BJ (cell line): ENCODE measurements at regions not wholly inside any gene's neighbourhood (a gene's known extent, or its start where the extent isn't known, plus 50 kb on each side); places are given as distances from the start of the nearest gene placed in this dataset.

Source experiments
- CTCF ChIA-PET: fragments of 350-600 bp; formaldehyde crosslinking; extraction: SDS; loops from one replicate; lab custom pipeline; 2021; ENCODE audit warnings: antibody characterized with exemption, inconsistent platforms; lab: Yijun Ruan, JAX
- POLR2A ChIA-PET: fragments of 300-600 bp; sonication (Branson Sonifier 250); formaldehyde crosslinking; extraction: SDS; loops from one replicate; lab custom pipeline; 2021; ENCODE audit warnings: antibody characterized with exemption; lab: Charles Lee
- DNase-seq: peaks from one replicate; pipeline ENCODE4 v3.0.0-alpha.2; 2011; ENCODE audit warnings: low read depth
- H3K27me3 ChIP-seq: 2 replicates; pipeline ENCODE4 v1.6.0; 2011; ENCODE audit warnings: low read length; ENCODE audit not compliant: control insufficient read depth, insufficient read depth
- H3K36me3 ChIP-seq: 2 replicates; pipeline ENCODE4 v1.5.1; 2011; ENCODE audit warnings: low read length; ENCODE audit not compliant: control insufficient read depth, insufficient read depth
- H3K4me3 ChIP-seq: 2 replicates; pipeline ENCODE4 v1.5.1; 2011; ENCODE audit warnings: low read depth, mild to moderate bottlenecking, control low read depth, low read length
- TF ChIP-seq, protein P1 (sequence below): IDR thresholded peaks from 2 replicates; pipeline ENCODE4 v1.5.1; 2011; ENCODE audit warnings: low read depth, mild to moderate bottlenecking, control low read depth, inconsistent platforms, low read length, moderate library complexity; ENCODE audit not compliant: insufficient read depth

- Histone ChIP-seq H3K4me3 (no peak overlapping the region), H3K36me3 (no peaks in the 10 kb centered on the region), H3K27me3 (peaks cover 2% of the 10 kb centered on the region; the same call in 1 of the 2 replicates)
- TF ChIP-seq, protein P1, sequence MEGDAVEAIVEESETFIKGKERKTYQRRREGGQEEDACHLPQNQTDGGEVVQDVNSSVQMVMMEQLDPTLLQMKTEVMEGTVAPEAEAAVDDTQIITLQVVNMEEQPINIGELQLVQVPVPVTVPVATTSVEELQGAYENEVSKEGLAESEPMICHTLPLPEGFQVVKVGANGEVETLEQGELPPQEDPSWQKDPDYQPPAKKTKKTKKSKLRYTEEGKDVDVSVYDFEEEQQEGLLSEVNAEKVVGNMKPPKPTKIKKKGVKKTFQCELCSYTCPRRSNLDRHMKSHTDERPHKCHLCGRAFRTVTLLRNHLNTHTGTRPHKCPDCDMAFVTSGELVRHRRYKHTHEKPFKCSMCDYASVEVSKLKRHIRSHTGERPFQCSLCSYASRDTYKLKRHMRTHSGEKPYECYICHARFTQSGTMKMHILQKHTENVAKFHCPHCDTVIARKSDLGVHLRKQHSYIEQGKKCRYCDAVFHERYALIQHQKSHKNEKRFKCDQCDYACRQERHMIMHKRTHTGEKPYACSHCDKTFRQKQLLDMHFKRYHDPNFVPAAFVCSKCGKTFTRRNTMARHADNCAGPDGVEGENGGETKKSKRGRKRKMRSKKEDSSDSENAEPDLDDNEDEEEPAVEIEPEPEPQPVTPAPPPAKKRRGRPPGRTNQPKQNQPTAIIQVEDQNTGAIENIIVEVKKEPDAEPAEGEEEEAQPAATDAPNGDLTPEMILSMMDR = no peak
- CTCF ChIA-PET = interaction anchor here (0.5 to 1.2 kb wide), 3 partner anchors 13 to 121 kb away, joined by 3 to 4 read pairs (median 3); no protein-coding TSS in a partner anchor
- no peak for DNase-seq
- POLR2A ChIA-PET = interaction anchor here (0.6 kb wide), 1 partner anchor 13 kb away, joined by 5 read pairs; no protein-coding TSS in a partner anchor
These were observed 139.8 kb downstream of the NPR3 start for GRCh38 chr5:32850817-32851496.

GRCh38 chr5:32851559-32852173, 140.5 kb downstream of the NPR3 start:
- ChIA-PET POLR2A (no interaction called here), CTCF (interaction anchor here (0.7 to 1.7 kb wide), 5 partner anchors 12 to 142 kb away, joined by 3 to 4 read pairs (median 3); no protein-coding TSS in a partner anchor)
- TF ChIP-seq, protein P1 = no peak
- Histone ChIP-seq H3K36me3 (no peaks in the 10 kb centered on the region), H3K27me3 (peaks cover 2% of the 10 kb centered on the region; the same call in 1 of the 2 replicates), H3K4me3 (no peak overlapping the region)
- DNase-seq = no peak

DNA sequence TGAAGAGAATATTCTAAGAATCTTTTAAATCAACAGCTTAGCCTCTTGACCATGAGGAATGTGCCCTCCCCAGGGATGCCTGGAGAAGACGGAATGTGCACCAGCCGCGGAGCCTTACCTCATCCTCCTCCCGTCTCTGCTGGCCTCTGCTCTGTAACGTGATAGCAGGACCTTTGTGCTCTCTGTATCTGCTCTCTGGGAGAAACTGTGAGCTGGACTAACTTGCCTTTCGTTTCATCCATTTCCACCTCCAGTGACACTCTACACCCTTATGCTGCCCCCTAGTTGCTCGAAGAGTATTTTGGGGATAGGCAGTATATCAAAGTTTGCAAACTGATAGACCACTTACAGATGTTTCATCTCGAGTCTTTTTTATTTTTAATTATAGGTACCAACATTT, 141.4 kb downstream of the NPR3 start:
- POLR2A ChIA-PET = no interaction called here
- Histone ChIP-seq H3K27me3 (peaks cover 1% of the 10 kb centered on the region; the same call in 1 of the 2 replicates), H3K4me3 (no peak overlapping the region), H3K36me3 (no peaks in the 10 kb centered on the region)
- CTCF ChIA-PET = interaction anchor here (0.6 to 1.7 kb wide), 8 partner anchors 9 to 797 kb away, joined by 3 to 6 read pairs (median 3); partner anchors contain the start of gene NPR3
- TF ChIP-seq, protein P1 = peak; percentile 39
- DNase-seq = no peak

- CTCF ChIA-PET = interaction anchor here (0.8 to 1.7 kb wide), 5 partner anchors 9 to 144 kb away, joined by 3 to 6 read pairs (median 4); partner anchors contain the start of gene NPR3
These were observed 141.9 kb downstream of the NPR3 start for GRCh38 chr5:32852976-32853375.

More at GRCh38 chr5:32852976-32853375, 141.9 kb downstream of the NPR3 start:
- TF ChIP-seq, protein P1 = no peak
- POLR2A ChIA-PET = interaction anchor here (0.6 kb wide), 1 partner anchor 12 kb away, joined by 7 read pairs; no protein-coding TSS in a partner anchor
- no peak for DNase-seq
- Histone ChIP-seq H3K4me3 (no peak overlapping the region), H3K36me3 (no peaks in the 10 kb centered on the region), H3K27me3 (peaks cover 1% of the 10 kb centered on the region; the same call in 1 of the 2 replicates)
